Nephron progenitor cell (in vitro differentiated cells): ENCODE measurements at regions not wholly inside any gene's neighbourhood (a gene's known extent, or its start where the extent isn't known, plus 50 kb on each side); places are given as distances from the start of the nearest gene placed in this dataset.

Experiments
- DNase-seq: peaks from one replicate; pipeline ENCODE4 v3.0.0; 2021
- H3K27ac Mint-ChIP-seq: 2 replicates; pipeline ENCODE4 v1.8.0; 2021; ENCODE audit warnings: mild to moderate bottlenecking, moderate library complexity, mixed read lengths
- H3K27me3 Mint-ChIP-seq: 2 replicates; pipeline ENCODE4 v1.8.0; 2021; ENCODE audit warnings: mild to moderate bottlenecking, low read depth, mixed read lengths; ENCODE audit not compliant: poor library complexity
- H3K36me3 Mint-ChIP-seq: 2 replicates; pipeline ENCODE4 v1.8.0; 2021; ENCODE audit warnings: low read depth, mixed read lengths
- H3K4me1 Mint-ChIP-seq: 2 replicates; pipeline ENCODE4 v1.8.0; 2021; ENCODE audit warnings: mixed read lengths
- H3K4me3 Mint-ChIP-seq: 2 replicates; pipeline ENCODE4 v1.8.0; 2021; ENCODE audit warnings: mild to moderate bottlenecking, moderate library complexity, mixed read lengths
- H3K9me3 Mint-ChIP-seq: 2 replicates; pipeline ENCODE4 v1.8.0; 2021; ENCODE audit warnings: mild to moderate bottlenecking, moderate library complexity, mixed read lengths
- CTCF ChIP-seq: fragments of 200-600 bp; sonication (generic); IDR thresholded peaks from 2 replicates; pipeline ENCODE4 v1.5.0; 2021; ENCODE audit warnings: antibody characterized with exemption

DNA sequence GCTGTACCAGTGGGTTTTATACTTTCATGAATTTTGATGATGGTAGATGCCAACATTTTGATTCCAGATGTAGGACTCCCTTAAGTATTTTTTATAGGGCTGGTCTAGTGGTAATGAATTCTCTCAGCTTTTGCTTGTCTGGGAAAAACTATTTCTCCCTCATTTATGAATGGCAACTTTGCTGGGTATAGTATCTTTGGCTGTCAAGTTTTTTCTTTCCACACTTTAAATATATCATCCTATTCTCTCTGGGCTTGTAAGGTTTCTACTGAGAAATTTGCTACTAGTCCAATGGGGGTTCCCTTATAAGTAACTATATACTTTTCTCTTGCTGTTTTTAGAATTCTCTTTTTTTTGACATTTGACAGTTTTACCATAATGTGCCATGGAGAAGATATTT, 629.3 kb downstream of the NR2F1-AS1 start:
- Mint-ChIP-seq H3K27ac (no peak overlapping the region), H3K9me3 (peaks cover 79% of the 10 kb centered on the region), H3K4me3 (no peak overlapping the region), H3K36me3 (peaks cover 74% of the 10 kb centered on the region), H3K4me1 (peaks cover 18% of the 10 kb centered on the region), H3K27me3 (no peaks in the 10 kb centered on the region)
- no peak for TF ChIP-seq CTCF
- DNase-seq: no peak

DNA sequence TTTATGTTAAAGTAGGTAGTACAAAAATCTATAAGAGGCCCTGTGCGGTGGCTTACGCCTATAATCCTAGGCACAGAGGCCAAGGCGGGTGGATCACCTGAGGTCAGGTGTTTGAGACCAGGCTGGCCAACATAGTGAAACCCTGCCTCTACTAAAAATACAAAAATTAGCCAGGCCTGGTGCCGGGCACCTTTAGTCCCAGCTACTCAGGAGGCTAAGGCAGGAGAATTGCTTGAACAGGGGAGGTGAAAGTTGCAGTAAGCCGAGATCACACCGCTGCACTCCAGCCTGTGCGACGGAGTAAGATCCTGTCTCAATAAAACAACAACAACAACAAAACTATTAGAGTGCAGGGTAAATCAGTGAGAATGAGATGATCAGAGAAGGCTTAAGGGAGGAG, 634.5 kb downstream of the NR2F1-AS1 start:
- no peaks in the 10 kb centered on the region for H3K4me1 Mint-ChIP-seq
- TF ChIP-seq CTCF: no peak
- no peak overlapping the region for H3K27ac Mint-ChIP-seq

DNA sequence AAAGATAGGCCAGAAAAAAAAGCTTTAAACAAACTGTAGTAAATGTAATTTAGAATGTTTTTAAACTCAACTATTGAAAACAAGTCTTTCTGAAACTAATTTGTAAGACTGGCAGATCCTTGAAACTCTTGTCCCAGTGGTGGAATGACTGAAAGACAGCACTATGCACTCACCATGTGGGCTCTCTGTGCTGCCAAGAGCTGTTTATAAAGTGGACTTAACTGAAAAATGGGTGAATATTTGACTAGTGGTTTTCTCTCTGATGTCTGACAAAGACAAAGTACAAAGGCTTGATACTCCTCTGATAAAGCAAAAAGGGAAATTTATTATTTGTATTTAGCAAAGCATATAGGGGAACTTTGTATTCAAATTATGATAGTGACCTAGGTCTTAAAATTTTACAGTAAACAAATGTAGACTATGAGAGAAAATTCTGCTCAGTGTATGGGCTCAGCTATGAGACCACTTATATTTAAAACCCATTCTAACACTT, 635.4 kb downstream of the NR2F1-AS1 start:
- peaks cover 30% of the 10 kb centered on the region for H3K36me3 Mint-ChIP-seq
- H3K4me3 Mint-ChIP-seq: no peak overlapping the region
- H3K9me3 Mint-ChIP-seq: peaks cover 43% of the 10 kb centered on the region
- DNase-seq: no peak
- no peak for TF ChIP-seq CTCF
- H3K4me1 Mint-ChIP-seq: no peaks in the 10 kb centered on the region
- no peaks in the 10 kb centered on the region for H3K27me3 Mint-ChIP-seq
- no peak overlapping the region for H3K27ac Mint-ChIP-seq

More for the DNA sequence above, 634.5 kb downstream of the NR2F1-AS1 start:
- H3K9me3 Mint-ChIP-seq: peaks cover 52% of the 10 kb centered on the region
- peaks cover 39% of the 10 kb centered on the region for H3K36me3 Mint-ChIP-seq
- H3K27me3 Mint-ChIP-seq: no peaks in the 10 kb centered on the region
- DNase-seq: no peak
- no peak overlapping the region for H3K4me3 Mint-ChIP-seq

- no peaks in the 10 kb centered on the region for H3K27me3 Mint-ChIP-seq
- H3K9me3 Mint-ChIP-seq: peaks cover 37% of the 10 kb centered on the region
- H3K36me3 Mint-ChIP-seq: peaks cover 24% of the 10 kb centered on the region
- no peak for TF ChIP-seq CTCF
- H3K27ac Mint-ChIP-seq: peak overlapping the region; percentile 18
- DNase-seq: no peak
- no peaks in the 10 kb centered on the region for H3K4me1 Mint-ChIP-seq
- H3K4me3 Mint-ChIP-seq: no peak overlapping the region
Observed at GRCh38 chr5:92944903-92945604, 636.0 kb downstream of the NR2F1-AS1 start.

DNA sequence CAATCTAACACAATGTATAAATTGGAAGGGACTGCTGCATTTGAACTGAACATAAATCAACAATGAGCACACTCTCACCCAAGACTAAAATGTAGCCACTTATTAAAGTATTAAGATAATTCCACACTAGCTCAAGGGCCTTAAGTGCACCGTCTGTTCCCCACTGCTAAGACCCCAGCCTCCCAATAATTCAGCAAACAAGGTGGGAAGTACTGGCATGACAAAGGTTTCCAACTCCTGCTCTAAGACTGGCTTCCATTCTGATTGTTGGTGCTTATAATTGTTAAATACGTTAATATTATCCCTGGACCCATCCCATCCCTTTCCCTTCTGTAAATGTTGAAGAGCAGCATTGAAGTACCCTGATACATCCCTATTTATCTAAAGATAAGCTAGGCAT, 636.7 kb downstream of the NR2F1-AS1 start:
- peaks cover 17% of the 10 kb centered on the region for H3K36me3 Mint-ChIP-seq
- H3K4me3 Mint-ChIP-seq: no peak overlapping the region
- H3K27me3 Mint-ChIP-seq: no peaks in the 10 kb centered on the region
- TF ChIP-seq CTCF: no peak
- H3K27ac Mint-ChIP-seq: no peak overlapping the region
- H3K4me1 Mint-ChIP-seq: peaks cover 5% of the 10 kb centered on the region
- peaks cover 30% of the 10 kb centered on the region for H3K9me3 Mint-ChIP-seq
- no peak for DNase-seq

DNA sequence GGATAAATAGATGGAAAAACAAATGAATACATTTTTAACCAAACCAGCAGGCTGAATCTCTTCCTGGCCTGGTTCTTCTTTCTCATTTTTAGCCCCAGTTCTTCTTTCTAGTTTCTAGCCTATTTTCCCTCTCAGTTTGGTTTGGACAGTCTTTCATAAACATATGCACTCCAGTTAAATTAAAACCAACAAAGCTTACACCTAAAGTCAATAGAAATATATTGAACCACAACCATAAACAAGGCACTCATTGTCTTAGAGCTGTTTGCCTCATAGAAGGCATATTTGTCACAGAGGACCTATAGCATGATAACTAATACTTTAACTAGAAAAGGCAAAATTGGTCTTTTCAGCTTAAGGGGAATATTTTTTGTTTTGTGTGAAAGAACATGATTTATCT, 638.3 kb downstream of the NR2F1-AS1 start:
- H3K4me3 Mint-ChIP-seq: no peak overlapping the region
- DNase-seq: no peak
- no peaks in the 10 kb centered on the region for H3K27me3 Mint-ChIP-seq
- no peak overlapping the region for H3K27ac Mint-ChIP-seq
- peaks cover 14% of the 10 kb centered on the region for H3K9me3 Mint-ChIP-seq
- peaks cover 14% of the 10 kb centered on the region for H3K4me1 Mint-ChIP-seq
- no peak for TF ChIP-seq CTCF
- H3K36me3 Mint-ChIP-seq: peaks cover 1% of the 10 kb centered on the region
